Caco-2 (cell line): ENCODE measurements at regions not wholly inside any gene's neighbourhood (a gene's known extent, or its start where the extent isn't known, plus 50 kb on each side); places are given as distances from the start of the nearest gene placed in this dataset.
"Not testable (repeated sequence)": the region's sequence is repeated elsewhere in the genome, so short reads cannot be mapped to it uniquely, and the experiment has no call there.

Experiments used
- BruUV-seq: library from RNA; stranded (reverse); fragments of 400-500 nt; replicated peaks from 2 replicates; lab custom pipeline; 2021; lab: Mats Ljungman, UMichigan
- CTCF ChIA-PET: fragments of 300-600 bp; sonication (Branson Sonifier 250); formaldehyde crosslinking; loops from one replicate; lab custom pipeline; 2022; ENCODE audit warnings: antibody characterized with exemption; lab: Charles Lee
- POLR2A ChIA-PET: fragments of 300-600 bp; sonication (Branson Sonifier 250); formaldehyde crosslinking; loops from one replicate; lab custom pipeline; 2022; ENCODE audit warnings: antibody characterized with exemption; lab: Charles Lee
- DNase-seq, 2 experiments: peaks; one replicate each; pipeline versions ENCODE4 v3.0.0 to v3.0.0-alpha.2; 2020 to 2022
- H3K27me3 ChIP-seq: replicated peaks from 2 replicates; pipeline ENCODE4 v1.6.0; 2011; ENCODE audit warnings: low read length; ENCODE audit not compliant: control insufficient read depth, insufficient read depth
- H3K36me3 ChIP-seq: 2 replicates; pipeline ENCODE4 v1.5.1; 2011; ENCODE audit warnings: low read length; ENCODE audit not compliant: control insufficient read depth, insufficient read depth
- H3K4me1 ChIP-seq: fragments of 250-450 bp; sonication (Bioruptor Pico); 2 replicates; pipeline ENCODE4 v1.5.1; 2020; ENCODE audit warnings: mild to moderate bottlenecking
- H3K4me3 ChIP-seq: 2 replicates; pipeline ENCODE4 v1.5.1; 2011; ENCODE audit warnings: low read depth, mild to moderate bottlenecking, control low read depth, low read length
- H3K9me3 ChIP-seq: fragments of 250-450 bp; sonication (Bioruptor Pico); 2 replicates; pipeline ENCODE4 v1.5.1; 2020; ENCODE audit warnings: mild to moderate bottlenecking, moderate library complexity
- H3K27ac Mint-ChIP-seq: one replicate; pipeline ENCODE4 v1.8.0; 2022; ENCODE audit warnings: mixed read lengths; ENCODE audit not compliant: unreplicated experiment
- H3K27me3 Mint-ChIP-seq: one replicate; pipeline ENCODE4 v1.8.0; 2022; ENCODE audit warnings: mixed read lengths; ENCODE audit not compliant: insufficient read depth, unreplicated experiment
- H3K36me3 Mint-ChIP-seq: one replicate; pipeline ENCODE4 v1.8.0; 2022; ENCODE audit warnings: mild to moderate bottlenecking, mixed read lengths; ENCODE audit not compliant: insufficient read depth, unreplicated experiment
- H3K4me1 Mint-ChIP-seq: one replicate; pipeline ENCODE4 v1.8.0; 2022; ENCODE audit warnings: low read depth, mixed read lengths; ENCODE audit not compliant: unreplicated experiment
- H3K4me3 Mint-ChIP-seq: one replicate; pipeline ENCODE4 v1.8.0; 2022; ENCODE audit warnings: mild to moderate bottlenecking, moderate library complexity, mixed read lengths; ENCODE audit not compliant: unreplicated experiment
- H3K9me3 Mint-ChIP-seq: one replicate; pipeline ENCODE4 v1.8.0; 2022; ENCODE audit warnings: mixed read lengths; ENCODE audit not compliant: unreplicated experiment
- CTCF ChIP-seq, 2 experiments: fragments of 200-600 bp in 1 of 2; IDR thresholded peaks; 1 replicate in 1 of 2; 2 replicates in 1 of 2; pipeline versions ENCODE4 v1.5.1 to v1.8.0; 2011 to 2022; ENCODE audit warnings: antibody characterized with exemption in 1 of 2, control low read depth in 1 of 2, inconsistent platforms in 1 of 2, low read depth in 1 of 2, low read length in 1 of 2, mild to moderate bottlenecking in 1 of 2, moderate library complexity in 1 of 2; ENCODE audit not compliant: insufficient read depth in 1 of 2, severe bottlenecking in 1 of 2, unreplicated experiment in 1 of 2
- intact Hi-C: fragments of 100-400 bp; cut with micrococcal nuclease; formaldehyde crosslinking; loops from one replicate; pipeline ENCODE4 v1.10.0; 2022; ENCODE audit not compliant: unreplicated experiment

DNA sequence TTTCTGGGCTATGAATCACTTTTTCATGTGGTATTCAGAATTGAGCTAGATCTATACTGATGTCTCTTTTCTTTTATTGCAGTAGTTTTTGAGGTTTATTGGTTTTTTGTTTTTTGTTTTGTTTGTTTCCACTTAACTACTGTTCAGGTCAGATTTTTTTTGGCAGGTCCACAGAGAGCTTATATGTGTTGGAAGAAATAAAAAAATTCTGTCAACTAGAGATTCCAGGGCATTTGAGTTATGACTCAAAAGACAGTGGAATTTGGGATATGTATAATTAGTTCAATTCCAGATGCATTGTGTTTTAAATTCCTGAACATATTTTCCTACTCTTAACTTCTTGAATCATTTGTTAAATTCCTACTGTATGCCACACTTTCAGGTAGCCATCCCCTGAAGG, 727.2 kb downstream of the SI start:
- ChIA-PET POLR2A (no interaction called here), CTCF (no interaction called here)
- Mint-ChIP-seq H3K4me3 (no peak overlapping the region), H3K36me3 (no peaks in the 10 kb centered on the region), H3K4me1 (no peaks in the 10 kb centered on the region), H3K27ac (no peak overlapping the region), H3K9me3 (peaks cover 14% of the 10 kb centered on the region), H3K27me3 (no peaks in the 10 kb centered on the region)
- TF ChIP-seq CTCF (IDR thresholded peaks at IDR 0.05; ENCODE audit: insufficient read depth in 1 of 2, low read depth in 1 of 2, low read length in 1 of 2, severe bottlenecking in 1 of 2, unreplicated experiment in 1 of 2) = no peak
- no peaks in the 10 kb centered on the region for H3K27me3 ChIP-seq
- no TSS peak for BruUV-seq
- H3K4me1 ChIP-seq = no peaks in the 10 kb centered on the region
- no peak overlapping the region for H3K4me3 ChIP-seq
- H3K36me3 ChIP-seq = no peaks in the 10 kb centered on the region
- no peak for DNase-seq
- intact Hi-C loops = no loop called here
- H3K9me3 ChIP-seq = no peaks in the 10 kb centered on the region

DNA sequence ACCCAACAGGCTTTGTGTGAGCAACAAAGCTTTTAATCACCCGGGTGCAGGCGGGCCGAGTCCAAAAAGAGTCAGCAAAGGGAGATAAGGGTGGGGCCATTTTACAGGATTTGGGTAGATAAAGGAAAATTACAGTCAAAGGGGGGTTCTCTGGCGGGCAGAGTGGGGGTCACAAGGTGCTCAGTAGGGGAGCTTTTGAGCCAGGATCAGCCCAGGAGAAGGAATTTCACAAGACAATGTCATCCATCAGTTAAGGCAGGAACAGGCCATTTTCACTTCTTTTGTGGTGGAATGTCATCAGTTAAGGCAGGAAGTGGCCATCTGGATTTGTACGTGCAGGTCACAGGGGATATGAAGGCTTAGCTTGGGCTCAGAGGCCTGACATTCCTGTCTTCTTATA, 736.1 kb downstream of the SI start:
- H3K27ac Mint-ChIP-seq, POLR2A ChIA-PET, H3K36me3 ChIP-seq, H3K9me3 ChIP-seq, BruUV-seq, H3K4me3 Mint-ChIP-seq, H3K4me3 ChIP-seq, DNase-seq, intact Hi-C loops, H3K36me3 Mint-ChIP-seq, CTCF ChIA-PET, H3K4me1 Mint-ChIP-seq, H3K27me3 ChIP-seq, H3K27me3 Mint-ChIP-seq: not testable (repeated sequence)
- H3K4me1 ChIP-seq = peaks cover 14% of the 10 kb centered on the region; the same call in 1 of the 2 replicates
- H3K9me3 Mint-ChIP-seq = peaks cover 17% of the 10 kb centered on the region

- ChIA-PET CTCF (no interaction called here), POLR2A (no interaction called here)
- Mint-ChIP-seq H3K36me3 (no peaks in the 10 kb centered on the region), H3K9me3 (peaks cover 6% of the 10 kb centered on the region), H3K4me1 (peaks cover 3% of the 10 kb centered on the region), H3K27ac (no peak overlapping the region), H3K4me3 (no peak overlapping the region), H3K27me3 (no peaks in the 10 kb centered on the region)
- peaks cover 17% of the 10 kb centered on the region for H3K4me1 ChIP-seq
- no peak overlapping the region for H3K4me3 ChIP-seq
- no peaks in the 10 kb centered on the region for H3K36me3 ChIP-seq
- H3K9me3 ChIP-seq = no peaks in the 10 kb centered on the region
- no TSS peak for BruUV-seq
- TF ChIP-seq CTCF (IDR thresholded peaks at IDR 0.05; ENCODE audit: insufficient read depth in 1 of 2, low read depth in 1 of 2, low read length in 1 of 2, severe bottlenecking in 1 of 2, unreplicated experiment in 1 of 2) = no peak
- intact Hi-C loops = no loop called here
- no peaks in the 10 kb centered on the region for H3K27me3 ChIP-seq
- no peak for DNase-seq
These were observed 737.2 kb downstream of the SI start for GRCh38 chr3:164341086-164341485.

GRCh38 chr3:164340273-164340672, 738.0 kb downstream of the SI start:
- H3K27me3 ChIP-seq = no peaks in the 10 kb centered on the region
- Mint-ChIP-seq H3K27ac (no peak overlapping the region), H3K27me3 (no peaks in the 10 kb centered on the region), H3K4me3 (no peak overlapping the region), H3K36me3 (no peaks in the 10 kb centered on the region), H3K9me3 (no peaks in the 10 kb centered on the region), H3K4me1 (peaks cover 7% of the 10 kb centered on the region)
- no peaks in the 10 kb centered on the region for H3K9me3 ChIP-seq
- intact Hi-C loops = no loop called here
- H3K4me3 ChIP-seq = no peak overlapping the region
- POLR2A ChIA-PET = no interaction called here
- no peak for DNase-seq
- BruUV-seq = no TSS peak
- peaks cover 21% of the 10 kb centered on the region for H3K4me1 ChIP-seq
- CTCF ChIA-PET = no interaction called here
- H3K36me3 ChIP-seq = no peaks in the 10 kb centered on the region
- no peak for TF ChIP-seq CTCF (IDR thresholded peaks at IDR 0.05; ENCODE audit: insufficient read depth in 1 of 2, low read depth in 1 of 2, low read length in 1 of 2, severe bottlenecking in 1 of 2, unreplicated experiment in 1 of 2)
